ENCODE measurements at regions not wholly inside any gene's neighbourhood (a gene's known extent, or its start where the extent isn't known, plus 50 kb on each side); places are given as distances from the start of the nearest gene placed in this dataset.
"Not testable (repeated sequence)": the region's sequence is repeated elsewhere in the genome, so short reads cannot be mapped to it uniquely, and the experiment has no call there.

DNA sequence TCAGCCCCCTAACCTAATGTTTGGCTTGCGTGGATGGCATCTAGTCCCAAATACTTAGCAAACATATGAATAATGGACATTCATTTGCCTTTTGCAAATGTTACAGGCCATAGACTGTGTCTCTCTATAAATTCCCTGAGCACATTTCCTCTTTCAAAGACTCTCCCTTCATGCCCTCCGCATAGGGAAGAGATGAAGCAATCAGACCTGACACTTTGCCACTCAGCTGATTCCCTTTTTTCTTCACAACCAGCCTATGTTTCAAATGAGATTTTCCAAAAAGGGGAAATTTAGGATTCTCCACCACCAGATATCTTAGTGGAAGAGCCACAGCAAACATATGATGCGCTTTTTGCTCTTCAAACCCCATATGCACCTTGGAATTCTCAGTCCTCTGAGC, 453.7 kb downstream of the STK39 start:
- Mint-ChIP-seq H3K9me3 (no peaks in the 10 kb centered on the region), H3K27ac (no peak overlapping the region), H3K36me3 (no peaks in the 10 kb centered on the region), H3K4me1 (no peaks in the 10 kb centered on the region), H3K27me3 (peaks cover 3% of the 10 kb centered on the region), H3K4me3 (no peak overlapping the region)

DNA sequence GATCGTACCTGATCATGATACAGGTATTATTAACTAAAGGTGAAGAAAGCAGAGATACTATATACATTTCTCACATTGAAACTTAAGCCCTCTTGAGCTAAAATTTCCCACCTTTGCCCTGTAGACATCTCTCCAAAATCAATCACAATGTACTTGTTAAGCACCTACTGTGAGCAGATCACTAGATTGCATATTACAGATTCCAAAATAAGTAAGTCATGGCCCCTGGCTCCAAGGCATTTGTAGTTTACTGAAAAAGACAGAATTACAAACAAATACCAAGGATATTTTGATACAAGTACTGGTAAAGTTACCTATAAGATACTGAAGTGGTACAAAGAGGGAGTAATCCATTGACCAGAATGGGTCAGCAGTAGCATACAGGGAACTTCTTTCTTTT, 455.3 kb downstream of the STK39 start:
- H3K4me3 Mint-ChIP-seq = no peak overlapping the region
- peaks cover 3% of the 10 kb centered on the region for H3K27me3 Mint-ChIP-seq
- no peaks in the 10 kb centered on the region for H3K36me3 Mint-ChIP-seq
- H3K27ac Mint-ChIP-seq = no peak overlapping the region
- no peaks in the 10 kb centered on the region for H3K4me1 Mint-ChIP-seq
- no peaks in the 10 kb centered on the region for H3K9me3 Mint-ChIP-seq

DNA sequence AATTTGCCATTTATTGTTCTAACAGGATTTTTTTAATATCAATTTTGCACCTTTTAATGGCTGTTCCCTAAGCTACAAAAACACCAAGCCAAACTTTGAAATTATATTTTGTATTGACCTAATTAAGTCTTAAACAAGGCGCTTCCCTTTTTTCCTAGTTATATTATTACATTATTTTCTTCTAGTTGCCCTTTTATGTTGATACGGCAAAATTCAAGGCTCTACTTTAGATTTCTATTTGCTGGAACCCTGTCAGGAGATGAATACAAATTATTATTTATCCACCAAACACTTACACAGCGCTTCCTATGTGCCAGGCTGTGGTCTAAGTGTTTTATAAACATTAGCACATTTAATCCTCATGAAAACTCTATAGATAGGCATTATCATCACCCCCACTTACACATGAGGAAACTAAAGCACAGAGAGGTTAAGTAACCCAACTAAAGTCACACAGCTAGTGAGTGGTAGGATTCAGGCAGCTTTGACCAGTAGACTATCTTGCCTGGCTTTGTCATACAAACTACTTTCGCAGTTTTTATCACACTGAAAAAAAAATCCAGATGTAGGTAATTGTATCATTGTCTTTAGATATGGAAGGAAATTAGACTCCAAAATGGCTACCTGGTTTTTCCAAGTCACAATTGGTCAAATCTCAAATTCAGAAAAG, 456.5 kb downstream of the STK39 start:
- no peak overlapping the region for H3K27ac Mint-ChIP-seq
- H3K9me3 Mint-ChIP-seq = no peaks in the 10 kb centered on the region
- peaks cover 3% of the 10 kb centered on the region for H3K27me3 Mint-ChIP-seq
- H3K4me1 Mint-ChIP-seq = no peaks in the 10 kb centered on the region
- no peaks in the 10 kb centered on the region for H3K36me3 Mint-ChIP-seq
- no peak overlapping the region for H3K4me3 Mint-ChIP-seq

DNA sequence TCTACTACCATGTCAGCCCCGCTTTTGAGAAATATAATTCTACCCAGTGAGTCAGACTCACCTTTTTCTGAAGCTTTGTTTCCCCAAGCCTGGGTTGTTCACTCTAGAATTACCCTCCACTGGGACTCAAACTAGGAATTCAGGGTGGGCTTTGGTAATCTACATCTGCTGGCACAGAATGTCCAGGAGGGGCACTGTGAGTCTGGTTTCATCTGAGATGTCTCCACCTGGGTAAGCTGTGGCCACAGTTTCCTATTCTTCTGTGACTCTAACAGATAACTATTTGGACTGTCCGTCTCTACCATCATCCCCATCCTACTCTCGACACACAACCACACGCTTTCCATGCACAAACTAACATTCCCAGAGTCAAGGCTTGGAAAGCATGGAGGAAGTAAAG, 457.2 kb downstream of the STK39 start:
- H3K36me3 Mint-ChIP-seq = no peaks in the 10 kb centered on the region
- peaks cover 3% of the 10 kb centered on the region for H3K27me3 Mint-ChIP-seq
- no peak overlapping the region for H3K4me3 Mint-ChIP-seq
- no peaks in the 10 kb centered on the region for H3K4me1 Mint-ChIP-seq
- no peak overlapping the region for H3K27ac Mint-ChIP-seq
- H3K9me3 Mint-ChIP-seq = no peaks in the 10 kb centered on the region

GRCh38 chr2:167787562-167787961, 459.8 kb downstream of the STK39 start:
- H3K4me1 Mint-ChIP-seq = no peaks in the 10 kb centered on the region
- H3K4me3 Mint-ChIP-seq = no peak overlapping the region
- H3K9me3 Mint-ChIP-seq = no peaks in the 10 kb centered on the region
- peaks cover 2% of the 10 kb centered on the region for H3K27me3 Mint-ChIP-seq
- H3K27ac Mint-ChIP-seq = no peak overlapping the region
- no peaks in the 10 kb centered on the region for H3K36me3 Mint-ChIP-seq

- H3K27ac Mint-ChIP-seq = no peak overlapping the region
- H3K27me3 Mint-ChIP-seq = peaks cover 2% of the 10 kb centered on the region
- H3K9me3 Mint-ChIP-seq = no peaks in the 10 kb centered on the region
- no peaks in the 10 kb centered on the region for H3K36me3 Mint-ChIP-seq
- H3K4me1 Mint-ChIP-seq = no peaks in the 10 kb centered on the region
- H3K4me3 Mint-ChIP-seq = no peak overlapping the region
These were observed 460.4 kb downstream of the STK39 start for GRCh38 chr2:167787021-167787420.

DNA sequence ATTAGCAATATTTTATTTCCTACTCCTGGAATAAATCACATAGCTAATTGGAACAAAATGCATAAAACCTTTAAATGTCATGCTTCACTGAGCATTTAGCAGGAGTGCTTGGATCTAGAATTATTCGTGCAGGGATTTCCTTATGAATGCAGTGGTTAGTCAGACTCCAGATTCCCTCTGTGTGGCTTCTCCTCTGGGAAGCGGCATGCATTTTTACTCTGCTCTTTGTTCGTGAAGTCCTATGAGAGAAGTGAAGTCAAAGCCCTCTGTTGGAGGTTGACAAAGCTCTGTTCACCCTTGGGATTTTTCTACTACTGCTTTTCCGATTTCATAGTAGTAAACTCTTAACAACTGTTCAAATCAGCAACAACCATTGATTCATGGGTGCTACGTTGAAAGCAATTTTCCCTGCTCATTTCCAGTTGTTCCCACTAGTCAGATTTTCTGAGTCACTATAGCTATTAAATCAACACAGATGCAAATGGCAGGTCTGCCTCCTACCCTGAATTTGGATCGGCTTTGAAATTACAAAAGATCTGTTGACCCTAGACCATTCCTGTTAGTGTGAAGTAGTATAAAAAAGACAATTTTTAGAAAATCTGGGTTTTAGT, 461.7 kb downstream of the STK39 start:
- no peaks in the 10 kb centered on the region for H3K36me3 Mint-ChIP-seq

DNA sequence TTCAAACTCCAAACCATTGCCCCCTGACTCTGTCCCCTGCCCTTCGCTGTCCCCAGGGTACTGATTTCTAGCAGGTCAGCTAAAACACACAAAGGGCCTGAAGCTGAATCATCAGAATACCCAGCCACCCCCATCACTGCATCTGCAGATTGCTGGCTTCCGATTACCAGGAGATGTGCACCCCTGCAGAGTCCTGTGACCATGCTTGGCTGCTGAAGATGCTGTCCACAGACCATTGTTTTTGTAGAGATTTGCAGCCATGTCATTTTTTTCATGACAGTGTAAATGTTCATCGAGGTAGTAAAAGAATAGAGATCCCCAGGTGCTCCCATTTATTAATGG, 463.3 kb downstream of the STK39 start:
- H3K27me3 Mint-ChIP-seq = no peaks in the 10 kb centered on the region
- no peaks in the 10 kb centered on the region for H3K4me1 Mint-ChIP-seq
- H3K9me3 Mint-ChIP-seq = no peaks in the 10 kb centered on the region
- H3K4me3 Mint-ChIP-seq = no peak overlapping the region
- no peak overlapping the region for H3K27ac Mint-ChIP-seq
- H3K36me3 Mint-ChIP-seq = no peaks in the 10 kb centered on the region

More for the DNA sequence above, 461.7 kb downstream of the STK39 start:
- Mint-ChIP-seq H3K27me3 (peaks cover 2% of the 10 kb centered on the region), H3K27ac (no peak overlapping the region), H3K9me3 (no peaks in the 10 kb centered on the region), H3K4me1 (no peaks in the 10 kb centered on the region), H3K4me3 (no peak overlapping the region)

DNA sequence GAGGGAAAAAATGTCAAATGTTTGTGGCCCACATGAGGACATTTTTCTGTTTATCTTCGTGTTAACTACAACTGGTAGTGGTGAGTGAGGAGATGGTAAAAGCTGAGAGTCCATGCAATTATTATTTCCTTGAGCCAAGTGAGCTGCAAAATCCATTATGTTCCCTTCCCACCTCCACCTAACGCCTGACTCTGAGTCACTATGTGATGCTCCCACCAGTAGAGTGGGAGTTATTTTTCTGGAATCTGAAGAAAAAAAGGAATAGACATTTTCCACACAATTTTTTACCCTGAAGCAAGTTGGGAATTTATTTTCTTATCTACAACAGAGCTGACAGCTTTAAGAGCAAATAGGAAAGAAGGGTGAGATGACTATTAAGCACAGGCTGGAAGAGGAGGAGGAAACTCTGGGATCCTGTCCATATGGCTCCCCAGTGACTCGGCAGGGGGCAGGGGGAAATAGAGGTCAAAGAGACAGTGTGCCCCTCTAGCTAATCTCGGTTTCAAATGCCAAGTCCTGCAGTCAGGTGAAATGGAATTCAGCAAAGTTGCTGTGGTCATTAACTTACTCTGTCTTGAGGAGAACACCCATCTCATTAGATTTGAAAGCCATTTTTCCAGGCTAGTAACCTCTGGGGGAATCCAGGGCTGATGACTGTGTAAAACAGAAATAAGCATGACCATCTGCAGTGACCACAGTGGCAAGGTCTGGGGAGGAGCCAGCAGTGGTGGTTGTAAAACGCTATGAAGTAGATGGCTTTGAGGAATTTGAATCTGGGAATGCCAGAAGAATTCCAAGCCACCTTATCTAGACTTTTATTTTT, 463.9 kb downstream of the STK39 start:
- H3K27ac Mint-ChIP-seq = no peak overlapping the region
- no peaks in the 10 kb centered on the region for H3K9me3 Mint-ChIP-seq
- H3K4me3 Mint-ChIP-seq = no peak overlapping the region
- H3K27me3 Mint-ChIP-seq = no peaks in the 10 kb centered on the region
- no peaks in the 10 kb centered on the region for H3K36me3 Mint-ChIP-seq
- H3K4me1 Mint-ChIP-seq = no peaks in the 10 kb centered on the region

DNA sequence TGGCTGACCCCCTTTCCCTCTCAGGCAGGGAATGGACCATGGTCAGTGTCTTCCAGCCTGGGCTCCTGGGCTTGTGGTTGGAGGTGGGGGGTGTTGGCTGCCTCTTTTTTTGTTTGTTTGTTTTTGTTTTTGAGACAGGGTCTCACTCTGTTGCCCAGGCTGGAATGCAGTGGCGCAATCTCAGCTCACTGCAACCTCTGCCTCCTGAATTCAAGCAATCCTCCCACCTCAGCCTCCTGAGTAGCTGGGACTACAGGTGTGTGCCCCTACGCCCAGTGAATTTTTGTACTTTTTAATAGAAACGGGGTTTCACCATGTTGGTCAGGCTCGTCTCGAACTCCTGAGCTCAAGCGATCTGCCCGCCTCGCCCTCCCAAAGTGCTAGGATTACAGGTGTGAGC, 465.8 kb downstream of the STK39 start:
- not testable (repeated sequence) for H3K9me3 Mint-ChIP-seq, H3K4me1 Mint-ChIP-seq, H3K36me3 Mint-ChIP-seq, H3K27ac Mint-ChIP-seq, H3K27me3 Mint-ChIP-seq, H3K4me3 Mint-ChIP-seq

DNA sequence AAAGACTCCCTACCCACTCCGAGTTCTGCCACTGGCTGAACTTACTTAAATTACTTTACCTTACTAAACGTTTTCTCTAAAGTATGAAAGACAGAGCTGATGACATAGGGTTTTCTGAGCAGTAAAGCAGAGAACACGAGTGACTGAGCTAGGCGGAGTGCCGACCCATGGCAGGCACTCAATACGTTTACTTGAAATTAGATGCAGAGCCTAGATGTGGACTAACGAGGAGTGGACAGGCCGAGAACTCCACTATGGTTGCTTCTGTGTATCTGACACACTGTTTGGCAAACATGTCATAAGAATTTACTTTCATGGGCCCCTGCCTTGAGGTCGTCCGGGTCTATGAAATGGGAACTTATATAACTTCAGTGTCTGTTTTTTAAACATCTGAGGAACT, 471.0 kb downstream of the STK39 start:
- no peaks in the 10 kb centered on the region for H3K36me3 Mint-ChIP-seq
- no peaks in the 10 kb centered on the region for H3K27me3 Mint-ChIP-seq
- H3K9me3 Mint-ChIP-seq = no peaks in the 10 kb centered on the region
- no peak overlapping the region for H3K4me3 Mint-ChIP-seq
- no peak overlapping the region for H3K27ac Mint-ChIP-seq
- H3K4me1 Mint-ChIP-seq = no peaks in the 10 kb centered on the region

DNA sequence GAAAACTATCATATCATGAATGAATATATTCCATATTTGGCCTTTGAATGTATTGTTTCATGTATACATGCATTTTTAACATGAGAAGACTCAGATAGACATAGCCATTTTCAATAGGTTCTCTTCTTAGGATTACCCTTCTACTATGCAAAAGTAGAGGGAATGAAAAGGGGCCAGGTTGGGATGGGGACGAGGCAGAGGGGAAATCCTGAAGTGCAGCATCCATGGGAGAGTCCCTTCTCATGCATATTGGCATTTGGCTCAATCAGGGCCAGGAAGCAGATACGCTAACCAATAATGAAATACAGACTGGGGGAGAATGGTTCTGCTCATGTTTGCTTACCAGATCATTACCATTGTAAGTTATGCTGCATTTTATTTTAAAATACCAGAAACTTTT, 475.8 kb downstream of the STK39 start:
- no peaks in the 10 kb centered on the region for H3K27me3 Mint-ChIP-seq
- no peak overlapping the region for H3K4me3 Mint-ChIP-seq
- no peak overlapping the region for H3K27ac Mint-ChIP-seq
- H3K36me3 Mint-ChIP-seq = no peaks in the 10 kb centered on the region
- H3K4me1 Mint-ChIP-seq = peaks cover 0 to 2% (median 0%) of the 10 kb centered on the region in 3 donors
- H3K9me3 Mint-ChIP-seq = peaks cover 0 to 3% (median 3%) of the 10 kb centered on the region in 3 donors

DNA sequence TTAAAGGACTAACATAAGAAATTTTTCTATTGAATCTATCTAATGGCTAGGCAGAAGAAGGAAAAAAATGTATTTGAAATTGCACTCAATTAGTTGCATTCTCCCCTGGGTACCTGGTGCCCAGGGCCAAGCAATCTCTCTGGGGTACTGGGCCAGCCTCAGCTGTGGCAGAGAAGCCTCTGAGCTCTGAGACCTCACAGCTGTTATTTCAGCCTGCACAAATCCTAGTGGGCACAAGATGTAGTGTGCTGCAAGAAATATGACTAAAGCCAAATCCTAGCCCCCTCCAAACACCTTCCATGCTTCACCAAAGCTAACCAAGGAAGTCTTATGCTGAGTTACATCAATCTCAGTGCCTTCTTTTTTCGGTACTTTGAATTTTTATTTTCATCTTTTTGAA, 478.4 kb downstream of the STK39 start:
- H3K27me3 Mint-ChIP-seq = no peaks in the 10 kb centered on the region
- H3K36me3 Mint-ChIP-seq = no peaks in the 10 kb centered on the region
- H3K9me3 Mint-ChIP-seq = peaks cover 0 to 3% (median 3%) of the 10 kb centered on the region in 3 donors

GRCh38 chr2:167767830-167768229, 479.6 kb downstream of the STK39 start:
- Mint-ChIP-seq H3K4me1 (peaks cover 0 to 2% (median 0%) of the 10 kb centered on the region in 3 donors), H3K36me3 (no peaks in the 10 kb centered on the region), H3K27ac (no peak overlapping the region), H3K9me3 (peaks cover 0 to 3% (median 3%) of the 10 kb centered on the region in 3 donors), H3K27me3 (no peaks in the 10 kb centered on the region), H3K4me3 (no peak overlapping the region)

More for the DNA sequence above, 478.4 kb downstream of the STK39 start:
- peaks cover 0 to 2% (median 0%) of the 10 kb centered on the region in 3 donors for H3K4me1 Mint-ChIP-seq
- H3K27ac Mint-ChIP-seq = no peak overlapping the region
- H3K4me3 Mint-ChIP-seq = no peak overlapping the region

GRCh38 chr2:167764772-167765341, 482.5 kb downstream of the STK39 start:
- H3K27ac Mint-ChIP-seq = no peak overlapping the region
- peaks cover 0 to 4% (median 3%) of the 10 kb centered on the region in 3 donors for H3K9me3 Mint-ChIP-seq
- H3K4me1 Mint-ChIP-seq = peaks cover 0 to under 1% (median 0%) of the 10 kb centered on the region in 3 donors
- H3K27me3 Mint-ChIP-seq = no peaks in the 10 kb centered on the region
- no peaks in the 10 kb centered on the region for H3K36me3 Mint-ChIP-seq
- H3K4me3 Mint-ChIP-seq = no peak overlapping the region
